K562 (cell line): ENCODE measurements at regions not wholly inside any gene's neighbourhood (a gene's known extent, or its start where the extent isn't known, plus 50 kb on each side); places are given as distances from the start of the nearest gene placed in this dataset.

ENCODE experiments used
- CCAR2 ChIP-seq: fragments of 200-400 bp; formaldehyde crosslinking; IDR thresholded peaks from 2 replicates; pipeline ENCODE4 v1.6.1; 2017; ENCODE audit warnings: mild to moderate bottlenecking, low read depth, low read length
- CREB1 ChIP-seq, 2 experiments: sonication (generic) in 1 of 2; formaldehyde crosslinking in 1 of 2; IDR thresholded peaks; 2 replicates each; pipeline versions ENCODE4 v1.6.1 to v1.8.0; 2012 to 2022; ENCODE audit warnings: inconsistent platforms in 1 of 2, mild to moderate bottlenecking in 1 of 2, missing genetic modification reagents in 1 of 2, moderate library complexity in 1 of 2
- FOXJ3 ChIP-seq: sonication (generic); formaldehyde crosslinking; IDR thresholded peaks from 2 replicates; pipeline ENCODE4 v1.4.0; 2020; ENCODE audit warnings: mild to moderate bottlenecking, missing genetic modification reagents
- JUNB ChIP-seq: fragments of 450-650 bp; formaldehyde crosslinking; conservative IDR thresholded peaks from 2 replicates; pipeline ENCODE4 v1.4.0; 2020; ENCODE audit warnings: mild to moderate bottlenecking
- TAF7 ChIP-seq: fragments of 450-650 bp; IDR thresholded peaks from 2 replicates; pipeline ENCODE4 v1.6.1; 2016; ENCODE audit warnings: missing genetic modification characterization, missing compliant biosample characterization
- ZNF253 ChIP-seq: fragments of 250-450 bp; sonication (Bioruptor Pico); conservative IDR thresholded peaks from 2 replicates; pipeline ENCODE4 v1.6.1; 2021; ENCODE audit warnings: mild to moderate bottlenecking
- TF ChIP-seq, protein P1 (sequence below): fragments of 150-350 bp; IDR thresholded peaks from 2 replicates; pipeline ENCODE4 v1.6.1; 2014; ENCODE audit warnings: low read depth, mild to moderate bottlenecking, low read length, borderline replicate concordance

DNA sequence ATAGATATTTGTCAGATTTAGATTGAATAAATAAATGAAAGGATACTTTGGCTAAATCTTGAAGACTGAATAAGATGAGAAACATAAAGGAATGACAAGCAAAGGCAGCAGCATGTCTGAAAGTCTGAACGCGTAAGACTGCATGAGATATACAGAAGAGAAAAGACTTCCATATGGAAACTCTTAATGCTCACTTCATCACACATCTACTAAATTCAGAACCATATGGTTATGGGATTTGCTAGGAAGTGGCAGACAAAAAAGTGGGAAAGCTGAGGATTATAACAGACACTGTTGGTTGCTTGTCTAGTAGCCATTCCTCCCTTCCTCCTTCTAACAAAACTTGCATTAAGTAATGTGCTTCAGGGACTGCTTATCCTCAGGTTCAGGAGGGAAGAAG is 446.7 kb downstream of the KCTD12 start:
- TF ChIP-seq CCAR2 (no peak), FOXJ3 (CRISPR knock-in tag) (no peak), ZNF253 (CRISPR knock-in tag) (no peak), JUNB (no peak), CREB1 (IDR thresholded peaks at IDR 0.05) (no peak), CREB1 (CRISPR knock-in tag; IDR thresholded peaks at IDR 0.05) (no peak), TAF7 (tag) (no peak)
- TF ChIP-seq, protein P1, sequence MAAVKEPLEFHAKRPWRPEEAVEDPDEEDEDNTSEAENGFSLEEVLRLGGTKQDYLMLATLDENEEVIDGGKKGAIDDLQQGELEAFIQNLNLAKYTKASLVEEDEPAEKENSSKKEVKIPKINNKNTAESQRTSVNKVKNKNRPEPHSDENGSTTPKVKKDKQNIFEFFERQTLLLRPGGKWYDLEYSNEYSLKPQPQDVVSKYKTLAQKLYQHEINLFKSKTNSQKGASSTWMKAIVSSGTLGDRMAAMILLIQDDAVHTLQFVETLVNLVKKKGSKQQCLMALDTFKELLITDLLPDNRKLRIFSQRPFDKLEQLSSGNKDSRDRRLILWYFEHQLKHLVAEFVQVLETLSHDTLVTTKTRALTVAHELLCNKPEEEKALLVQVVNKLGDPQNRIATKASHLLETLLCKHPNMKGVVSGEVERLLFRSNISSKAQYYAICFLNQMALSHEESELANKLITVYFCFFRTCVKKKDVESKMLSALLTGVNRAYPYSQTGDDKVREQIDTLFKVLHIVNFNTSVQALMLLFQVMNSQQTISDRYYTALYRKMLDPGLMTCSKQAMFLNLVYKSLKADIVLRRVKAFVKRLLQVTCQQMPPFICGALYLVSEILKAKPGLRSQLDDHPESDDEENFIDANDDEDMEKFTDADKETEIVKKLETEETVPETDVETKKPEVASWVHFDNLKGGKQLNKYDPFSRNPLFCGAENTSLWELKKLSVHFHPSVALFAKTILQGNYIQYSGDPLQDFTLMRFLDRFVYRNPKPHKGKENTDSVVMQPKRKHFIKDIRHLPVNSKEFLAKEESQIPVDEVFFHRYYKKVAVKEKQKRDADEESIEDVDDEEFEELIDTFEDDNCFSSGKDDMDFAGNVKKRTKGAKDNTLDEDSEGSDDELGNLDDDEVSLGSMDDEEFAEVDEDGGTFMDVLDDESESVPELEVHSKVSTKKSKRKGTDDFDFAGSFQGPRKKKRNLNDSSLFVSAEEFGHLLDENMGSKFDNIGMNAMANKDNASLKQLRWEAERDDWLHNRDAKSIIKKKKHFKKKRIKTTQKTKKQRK: no peak
